Spinal cord (tissue), 9 donors: ENCODE measurements at regions not wholly inside any gene's neighbourhood (a gene's known extent, or its start where the extent isn't known, plus 50 kb on each side); places are given as distances from the start of the nearest gene placed in this dataset.
"Not testable (repeated sequence)": the region's sequence is repeated elsewhere in the genome, so short reads cannot be mapped to it uniquely, and the experiment has no call there.

Experiments used
- DNase-seq, 6 donors: peaks; one replicate each; pipeline versions ENCODE4 v3.0.0 to v3.0.0-alpha.2; 2013 to 2015; ENCODE audit warnings: low spot score in 6 of 6, low read depth in 4 of 6
- H3K27ac ChIP-seq: one replicate; pipeline ENCODE4 v1.5.1; 2013; ENCODE audit warnings: low read depth, low read length, control low read depth
- H3K27me3 ChIP-seq: one replicate; pipeline ENCODE4 v1.6.1; 2013; ENCODE audit warnings: low read length; ENCODE audit not compliant: control insufficient read depth, insufficient read depth
- H3K36me3 ChIP-seq: one replicate; pipeline ENCODE4 v1.6.1; 2013; ENCODE audit warnings: low read length; ENCODE audit not compliant: control insufficient read depth, insufficient read depth
- H3K4me1 ChIP-seq: one replicate; pipeline ENCODE4 v1.6.1; 2013; ENCODE audit warnings: low read length; ENCODE audit not compliant: control insufficient read depth, insufficient read depth
- H3K4me3 ChIP-seq: one replicate; pipeline ENCODE4 v1.5.1; 2013; ENCODE audit warnings: low read depth, low read length, control low read depth
- H3K9me3 ChIP-seq: one replicate; pipeline ENCODE4 v1.6.1; 2013; ENCODE audit warnings: low read length; ENCODE audit not compliant: control insufficient read depth, insufficient read depth
- WGBS: methylation state at CpG from one replicate; pipeline ENCODE4 v1.1.5; 2013; ENCODE audit warnings: missing lambda C conversion rate; ENCODE audit not compliant: insufficient coverage; 5-methylcytosine and 5-hydroxymethylcytosine counted together
- donor health status: healthy.

- H3K27me3 ChIP-seq: no peaks in the 10 kb centered on the region
- WGBS: 82% methylated on average over 3 of the region's 3 CpGs
- DNase-seq: no peak
Observed at GRCh38 chr2:161480123-161480522, 64.0 kb downstream of the TBR1 start.

GRCh38 chr2:161481619-161482018 lies 65.5 kb downstream of the TBR1 start:
- Histone ChIP-seq H3K27me3 (no peaks in the 10 kb centered on the region), H3K36me3 (no peaks in the 10 kb centered on the region), H3K9me3 (peaks cover 10% of the 10 kb centered on the region), H3K4me3 (no peak overlapping the region), H3K4me1 (no peaks in the 10 kb centered on the region), H3K27ac (no peak overlapping the region)
- DNase-seq: no peak
- WGBS: no CpG with 5 or more reads among the region's 1 CpG

More at GRCh38 chr2:161480123-161480522, 64.0 kb downstream of the TBR1 start:
- Histone ChIP-seq H3K27ac (no peak overlapping the region), H3K36me3 (no peaks in the 10 kb centered on the region), H3K9me3 (peaks cover 10% of the 10 kb centered on the region), H3K4me1 (no peaks in the 10 kb centered on the region), H3K4me3 (no peak overlapping the region)

GRCh38 chr2:161484061-161484460 lies 68.0 kb downstream of the TBR1 start:
- no CpG with 5 or more reads among the region's 1 CpG for WGBS
- Histone ChIP-seq H3K27ac (no peak overlapping the region), H3K4me1 (no peaks in the 10 kb centered on the region), H3K9me3 (peaks cover 10% of the 10 kb centered on the region), H3K36me3 (no peaks in the 10 kb centered on the region), H3K27me3 (no peaks in the 10 kb centered on the region), H3K4me3 (no peak overlapping the region)
- no peak for DNase-seq

- DNase-seq: no peak
- no peak overlapping the region for H3K4me3 ChIP-seq
- H3K9me3 ChIP-seq: peaks cover 5% of the 10 kb centered on the region
- H3K27me3 ChIP-seq: no peaks in the 10 kb centered on the region
- H3K36me3 ChIP-seq: no peaks in the 10 kb centered on the region
- H3K4me1 ChIP-seq: no peaks in the 10 kb centered on the region
- no peak overlapping the region for H3K27ac ChIP-seq
Observed at GRCh38 chr2:161486111-161486510, 70.0 kb downstream of the TBR1 start.

- H3K4me3 ChIP-seq: no peak overlapping the region
- no peak overlapping the region for H3K27ac ChIP-seq
- H3K4me1 ChIP-seq: no peaks in the 10 kb centered on the region
- no peaks in the 10 kb centered on the region for H3K36me3 ChIP-seq
- H3K9me3 ChIP-seq: no peaks in the 10 kb centered on the region
- WGBS: 88% methylated on average over 3 of the region's 3 CpGs
- no peaks in the 10 kb centered on the region for H3K27me3 ChIP-seq
- DNase-seq: no peak
Observed at GRCh38 chr2:161488131-161488699, 72.1 kb downstream of the TBR1 start.

- Histone ChIP-seq H3K4me1 (no peaks in the 10 kb centered on the region), H3K36me3 (no peaks in the 10 kb centered on the region), H3K27me3 (no peaks in the 10 kb centered on the region), H3K4me3 (no peak overlapping the region), H3K27ac (no peak overlapping the region), H3K9me3 (no peaks in the 10 kb centered on the region)
- no peak for DNase-seq
- no CpG with 5 or more reads among the region's 1 CpG for WGBS
Observed at GRCh38 chr2:161488879-161489278, 72.8 kb downstream of the TBR1 start.

GRCh38 chr2:161500892-161501610 lies 85.0 kb downstream of the TBR1 start:
- H3K27ac ChIP-seq, H3K36me3 ChIP-seq, H3K4me1 ChIP-seq, H3K27me3 ChIP-seq, H3K9me3 ChIP-seq, DNase-seq, H3K4me3 ChIP-seq: not testable (repeated sequence)
- WGBS: 69% methylated on average over 5 of the region's 15 CpGs

GRCh38 chr2:161502279-161502678 lies 86.2 kb downstream of the TBR1 start:
- WGBS: no CpG with 5 or more reads among the region's 6 CpGs
- H3K27me3 ChIP-seq, H3K4me3 ChIP-seq, H3K4me1 ChIP-seq, H3K9me3 ChIP-seq, H3K27ac ChIP-seq, H3K36me3 ChIP-seq, DNase-seq: not testable (repeated sequence)

- not testable (repeated sequence) for H3K36me3 ChIP-seq, DNase-seq, H3K27ac ChIP-seq, H3K4me1 ChIP-seq, H3K27me3 ChIP-seq, H3K4me3 ChIP-seq, H3K9me3 ChIP-seq
- 73% methylated on average over 3 of the region's 9 CpGs for WGBS
Observed at GRCh38 chr2:161504628-161505289, 88.7 kb downstream of the TBR1 start.

GRCh38 chr2:161505466-161505865 lies 89.4 kb downstream of the TBR1 start:
- H3K4me3 ChIP-seq, H3K4me1 ChIP-seq, H3K27ac ChIP-seq, H3K36me3 ChIP-seq, DNase-seq, H3K27me3 ChIP-seq, H3K9me3 ChIP-seq: not testable (repeated sequence)
- no CpG with 5 or more reads among the region's 7 CpGs for WGBS
